HPDE6-E6E7 (cell line): ENCODE measurements at regions not wholly inside any gene's neighbourhood (a gene's known extent, or its start where the extent isn't known, plus 50 kb on each side); places are given as distances from the start of the nearest gene placed in this dataset.

ENCODE experiments used
- DNase-seq: peaks from one replicate; pipeline ENCODE4 v3.0.0; 2011; ENCODE audit warnings: missing footprints; ENCODE audit errors: extremely low spot score

DNA sequence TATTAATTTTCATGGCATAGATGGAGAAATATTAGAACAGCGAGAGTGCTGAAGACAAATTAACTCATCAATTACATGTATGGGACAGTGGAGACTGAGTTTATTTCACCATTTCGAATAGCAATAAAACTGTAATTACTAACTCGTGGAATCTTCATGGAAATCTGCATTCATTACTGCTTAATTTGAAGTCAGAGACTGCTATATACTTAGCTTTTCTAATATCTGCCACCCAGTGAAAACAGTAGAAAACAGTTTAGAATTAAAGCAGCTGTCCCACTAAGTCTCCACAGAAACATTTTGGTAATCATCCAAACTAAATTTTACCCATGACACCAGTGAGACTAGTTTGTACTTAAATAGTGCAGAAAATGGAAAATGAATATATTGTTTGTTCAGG, 56.8 kb downstream of the IZUMO3 start:
- no peak for DNase-seq

- no peak for DNase-seq
Observed at GRCh38 chr9:24487946-24488345, 57.8 kb downstream of the IZUMO3 start.

DNA sequence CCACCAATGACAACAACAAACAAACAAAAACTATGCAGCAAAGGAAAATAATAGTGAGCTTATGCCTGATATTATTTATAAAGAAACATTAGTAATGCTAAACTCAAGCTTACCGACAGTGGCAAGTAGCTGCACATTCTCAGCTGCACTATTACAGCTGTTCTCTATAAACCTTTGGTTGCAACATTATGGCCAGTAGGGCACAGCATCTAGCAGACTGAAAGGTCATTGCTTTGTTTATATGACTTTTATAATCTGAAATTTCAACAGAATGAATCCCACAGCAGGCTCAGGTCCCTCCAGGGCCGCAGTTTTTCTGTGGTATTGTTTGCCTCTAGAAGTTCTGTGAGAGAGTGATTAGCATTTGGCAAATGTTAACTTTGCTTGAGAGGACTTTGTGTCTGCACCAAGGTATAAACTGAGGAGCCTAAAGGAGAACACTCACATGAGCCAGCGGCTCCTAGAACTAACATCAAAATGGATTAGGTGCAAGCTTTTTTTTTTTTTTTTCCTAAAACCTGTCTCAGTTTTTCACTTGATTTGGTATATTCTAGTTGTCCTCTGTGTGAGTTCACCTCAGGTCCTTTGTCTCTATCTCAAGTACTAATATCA, 58.3 kb downstream of the IZUMO3 start:
- DNase-seq = no peak

- DNase-seq = no peak
Observed at GRCh38 chr9:24479361-24480059, 66.2 kb downstream of the IZUMO3 start.

DNA sequence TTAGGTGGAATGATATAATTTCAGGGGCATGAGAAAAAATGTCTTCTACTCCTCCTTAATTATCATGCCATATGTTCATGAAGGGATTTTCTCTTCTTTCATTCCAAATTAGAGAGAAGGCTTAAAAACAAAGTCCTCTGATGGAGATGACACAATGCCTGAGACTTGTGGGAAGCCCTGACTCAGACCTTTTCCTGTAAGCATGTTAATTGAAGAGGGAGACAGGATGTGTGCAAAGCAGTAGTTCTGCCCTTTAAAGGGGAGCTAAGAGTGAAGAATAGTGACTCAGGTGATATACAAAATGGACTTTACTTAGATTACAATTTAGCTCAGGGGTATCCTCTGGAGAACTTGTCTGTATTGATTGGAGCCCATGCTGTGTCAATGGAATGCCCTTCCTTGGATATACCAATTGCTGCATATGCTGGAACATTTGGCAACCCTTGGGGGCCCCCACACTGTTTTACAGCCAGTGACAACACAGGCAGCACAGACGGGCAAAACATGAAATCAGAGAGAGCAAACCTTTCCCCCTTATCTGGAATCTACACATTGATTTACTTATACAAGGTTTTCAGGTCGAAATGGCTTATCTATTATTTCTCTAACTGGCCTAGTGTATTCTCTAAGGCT, 81.3 kb downstream of the IZUMO3 start:
- DNase-seq = peak; percentile 7

DNA sequence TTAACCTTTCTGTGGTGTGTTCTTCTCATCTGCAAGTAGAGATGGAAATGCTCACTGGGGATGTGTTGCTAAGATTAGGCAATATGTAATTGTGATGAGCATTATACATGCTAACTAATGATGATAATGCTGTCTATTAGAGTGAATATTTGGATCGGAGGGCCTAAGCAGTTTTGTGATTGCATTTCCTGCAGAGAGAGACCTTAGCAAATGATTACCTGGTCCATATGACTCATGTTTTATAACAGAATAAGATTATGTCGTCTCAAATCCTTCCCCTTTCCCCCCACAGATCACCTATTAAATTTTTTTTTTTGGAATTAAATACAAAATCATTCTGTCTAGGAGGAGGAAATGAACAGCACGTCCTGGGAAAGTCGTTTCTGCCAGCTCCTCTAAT, 82.7 kb downstream of the IZUMO3 start:
- DNase-seq = no peak

- DNase-seq = no peak
Observed at GRCh38 chr9:24460781-24461180, 84.9 kb downstream of the IZUMO3 start.

- no peak for DNase-seq
Observed at GRCh38 chr9:24459953-24460352, 85.7 kb downstream of the IZUMO3 start.

GRCh38 chr9:24451346-24451745, 94.4 kb downstream of the IZUMO3 start:
- DNase-seq = no peak

GRCh38 chr9:24449976-24450375, 95.7 kb downstream of the IZUMO3 start:
- DNase-seq = no peak

DNA sequence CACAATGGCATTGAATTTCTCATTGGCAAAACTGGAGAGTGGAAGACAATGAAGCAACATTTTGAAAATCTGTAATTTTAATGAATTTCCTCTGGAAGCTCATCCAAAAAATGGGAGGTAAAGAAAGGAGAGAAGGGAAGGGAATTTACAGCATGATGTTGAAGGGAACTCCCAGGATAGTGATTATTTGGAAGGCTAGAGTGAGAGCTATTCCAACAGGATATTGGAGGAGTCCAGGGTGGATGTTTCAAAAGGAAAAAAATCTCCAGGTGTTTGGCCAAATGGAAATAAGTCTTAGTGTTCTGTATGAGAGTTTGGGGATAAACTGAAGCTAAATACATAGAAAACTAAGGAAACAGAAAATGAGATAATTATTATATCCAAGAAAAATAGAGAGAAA, 106.2 kb downstream of the IZUMO3 start:
- DNase-seq = no peak

- DNase-seq = no peak
Observed at GRCh38 chr9:24438876-24439275, 106.8 kb downstream of the IZUMO3 start.

DNA sequence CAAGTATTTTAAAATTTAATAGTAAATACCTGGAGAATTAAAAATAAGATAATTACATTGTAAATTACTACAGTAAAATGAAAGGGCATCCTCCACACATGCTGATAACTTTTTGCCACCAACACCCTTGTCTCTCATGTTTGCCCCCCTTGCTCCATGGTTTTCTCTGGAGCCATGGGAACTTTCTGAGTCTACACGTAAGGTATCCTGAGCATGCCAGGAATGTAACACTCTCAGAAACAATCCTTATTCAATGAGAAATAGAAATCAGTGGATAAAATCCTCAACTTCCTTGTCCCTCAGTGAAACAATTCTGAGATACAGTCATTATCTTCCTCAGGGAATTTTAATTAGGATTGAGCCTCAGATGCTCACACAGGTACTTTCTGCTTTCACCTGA, 108.9 kb downstream of the IZUMO3 start:
- no peak for DNase-seq

DNA sequence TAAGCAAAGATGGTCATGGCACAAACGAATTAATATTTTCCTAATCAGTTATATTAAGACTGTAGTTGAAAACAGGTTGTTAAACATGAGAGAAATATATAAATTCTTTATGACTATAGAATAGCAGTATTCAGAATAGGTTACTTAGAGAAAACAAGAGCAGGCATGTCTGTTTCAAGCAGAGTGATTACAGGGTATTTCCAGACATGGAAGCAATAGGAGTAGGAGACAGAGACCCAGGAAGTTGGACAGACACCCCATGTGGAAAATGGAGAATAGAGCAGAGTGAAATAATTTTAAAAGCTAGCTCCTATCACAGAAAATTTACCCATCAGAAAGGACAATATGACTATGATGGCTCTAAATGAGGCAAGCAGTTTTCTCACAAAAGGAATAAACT, 111.5 kb downstream of the IZUMO3 start:
- DNase-seq = no peak

DNA sequence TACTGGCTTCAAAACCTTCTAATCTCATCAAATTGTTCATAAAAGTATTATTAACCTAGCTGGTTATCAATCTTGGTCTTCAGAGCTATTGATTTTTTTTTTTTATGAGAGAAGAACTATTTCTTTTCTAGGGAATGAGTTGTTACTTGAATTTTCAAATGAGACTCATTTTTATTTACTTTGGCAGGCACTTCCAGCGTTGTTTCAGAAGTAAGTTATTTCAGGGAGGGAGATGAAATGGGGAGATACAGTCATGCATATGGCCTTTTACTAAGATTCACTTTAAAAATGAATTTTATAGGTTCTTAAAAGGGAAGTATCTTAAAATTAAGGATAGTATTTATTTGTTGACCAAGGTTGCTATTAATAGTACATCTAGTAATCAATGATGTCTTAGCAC, 129.6 kb downstream of the IZUMO3 start:
- no peak for DNase-seq

DNA sequence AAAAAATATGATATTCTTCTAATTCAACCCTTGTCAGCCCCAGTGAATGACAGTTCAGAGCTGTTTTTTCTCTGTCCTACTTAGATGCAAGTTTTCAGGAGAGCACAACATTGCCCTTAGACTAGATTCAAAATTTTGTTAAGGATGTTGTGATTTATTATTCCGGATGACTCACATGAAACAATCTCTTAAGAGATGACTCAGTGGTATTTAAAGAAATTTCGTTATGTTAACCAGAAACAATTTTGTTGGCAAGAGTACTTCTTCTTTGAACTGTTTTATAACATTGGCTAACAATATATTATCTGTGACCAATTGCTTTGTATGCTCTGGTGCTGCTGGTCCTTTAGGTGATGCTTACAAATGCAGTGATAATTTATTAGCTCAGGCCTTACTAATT, 132.0 kb downstream of the IZUMO3 start:
- DNase-seq = peak; percentile 10

DNA sequence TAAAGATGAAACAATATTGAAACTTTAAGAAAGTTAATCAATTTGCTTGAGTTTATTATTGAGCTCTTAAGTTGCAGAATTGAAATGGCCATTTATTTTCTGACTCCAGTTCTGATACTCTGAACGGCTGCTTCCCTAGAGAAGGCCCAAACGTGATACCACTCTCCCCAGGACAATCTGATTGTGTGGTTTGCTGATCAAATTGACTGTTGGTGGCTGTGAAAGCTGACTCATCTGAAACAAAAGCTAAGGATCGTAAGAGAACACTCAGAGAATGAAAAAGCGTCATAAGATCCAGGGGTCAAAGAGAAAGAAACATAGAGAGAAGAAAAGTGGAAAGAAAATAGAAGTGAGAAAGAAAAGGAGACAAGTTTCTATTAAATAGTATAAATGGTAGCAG, 147.2 kb downstream of the IZUMO3 start:
- DNase-seq = no peak

DNA sequence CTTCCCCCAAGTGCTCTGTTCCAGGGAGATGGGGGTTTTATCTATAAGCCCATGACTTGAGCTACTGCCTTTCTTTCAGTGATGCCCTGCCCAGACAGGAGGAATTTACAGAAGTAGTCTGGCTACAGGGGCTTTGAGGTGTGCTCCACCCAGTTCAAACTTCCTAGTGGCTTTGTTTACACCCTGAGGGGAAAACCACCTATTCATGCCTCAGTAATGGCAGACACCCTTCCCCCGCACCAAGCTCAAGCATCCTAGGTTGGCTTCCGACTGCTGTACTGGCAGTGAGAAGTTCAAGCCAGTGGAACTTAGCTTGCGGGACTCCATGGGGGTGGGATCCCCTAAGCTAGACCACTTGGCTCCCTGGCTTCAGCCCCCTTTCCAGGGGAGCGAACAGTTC, 154.6 kb downstream of the IZUMO3 start:
- no peak for DNase-seq

DNA sequence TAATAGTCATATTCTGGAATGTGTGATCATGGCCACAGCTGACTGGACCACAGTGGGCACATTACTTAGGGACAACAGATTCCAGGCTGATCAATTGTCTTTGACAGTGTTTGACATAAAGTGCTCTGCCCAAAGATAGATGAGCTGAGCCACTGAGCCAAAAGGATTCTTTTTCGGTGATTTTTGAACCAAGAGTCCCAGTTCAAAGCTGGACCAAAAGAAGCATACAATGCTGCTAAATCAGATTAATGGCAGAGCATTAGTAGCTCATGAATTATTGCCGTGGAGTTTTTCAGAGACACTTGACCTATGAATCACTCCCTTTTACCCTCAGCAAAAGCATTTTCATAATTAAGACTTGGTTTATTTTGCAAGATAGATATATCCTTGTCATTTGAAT, 160.6 kb downstream of the IZUMO3 start:
- DNase-seq = no peak

- DNase-seq = no peak
Observed at GRCh38 chr9:24382566-24382965, 163.1 kb downstream of the IZUMO3 start.

GRCh38 chr9:24381205-24381604, 164.5 kb downstream of the IZUMO3 start:
- no peak for DNase-seq

- no peak for DNase-seq
Observed at GRCh38 chr9:24359046-24359445, 186.7 kb downstream of the IZUMO3 start.

DNA sequence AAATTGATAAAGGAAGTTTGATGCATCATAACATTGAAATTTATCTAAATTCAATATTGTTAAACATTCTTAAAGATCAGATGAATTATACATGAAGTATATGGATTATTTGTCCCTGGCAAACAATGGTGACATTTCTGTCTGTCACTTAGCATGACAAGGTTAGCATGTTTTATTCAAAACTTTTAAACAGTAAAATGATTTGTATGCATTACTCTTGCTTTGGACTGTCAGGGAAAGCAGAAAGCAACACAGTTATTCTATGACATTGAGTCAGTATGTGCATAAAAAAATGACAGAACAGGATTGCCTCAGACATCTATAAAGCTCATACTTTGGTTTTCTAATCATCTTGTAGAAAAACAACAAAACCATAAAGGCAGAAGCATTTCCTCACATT, 193.7 kb downstream of the IZUMO3 start:
- no peak for DNase-seq
